ENCODE measurements at regions not wholly inside any gene's neighbourhood (a gene's known extent, or its start where the extent isn't known, plus 50 kb on each side); places are given as distances from the start of the nearest gene placed in this dataset.

DNA sequence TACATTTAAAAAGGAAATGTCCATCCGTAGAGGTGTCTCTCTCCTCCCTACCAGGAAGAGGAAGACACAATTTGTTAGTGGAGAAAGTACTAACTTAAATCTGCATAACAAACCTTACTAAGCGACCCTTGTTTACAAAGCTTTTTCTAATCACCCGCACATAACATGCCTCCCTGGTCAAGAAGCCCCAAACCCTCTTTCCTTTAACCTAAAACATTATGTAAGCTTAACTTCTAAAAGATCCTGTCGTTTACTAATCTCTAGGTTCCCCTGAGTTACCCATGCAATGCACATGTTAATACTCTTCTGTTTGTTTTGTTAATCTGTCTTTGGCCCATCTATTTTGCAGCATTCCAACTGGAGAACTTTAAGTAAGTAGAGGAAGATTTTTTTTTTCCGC lies 630.3 kb upstream of the NRXN1 start:
- TF ChIP-seq CTCF (optimal IDR thresholded peaks at IDR 0.05 in 1 of 3, IDR thresholded peaks at IDR 0.05 in 1 of 3, conservative IDR thresholded peaks at IDR 0.05 in 1 of 3; ENCODE audit: extremely low read depth in 1 of 3, insufficient read depth in 2 of 3, low read length in 3 of 3) (no peak), EZH2 (IDR thresholded peaks at IDR 0.05; ENCODE audit: low read length) (no peak)
